Pons (tissue), 1 donor: ENCODE measurements at regions not wholly inside any gene's neighbourhood (a gene's known extent, or its start where the extent isn't known, plus 50 kb on each side); places are given as distances from the start of the nearest gene placed in this dataset.
"Not testable (repeated sequence)": the region's sequence is repeated elsewhere in the genome, so short reads cannot be mapped to it uniquely, and the experiment has no call there.

Experiments used
- DNase-seq: peaks from one replicate; pipeline ENCODE4 v3.0.0-alpha.2; 2016; ENCODE audit warnings: low spot score

DNA sequence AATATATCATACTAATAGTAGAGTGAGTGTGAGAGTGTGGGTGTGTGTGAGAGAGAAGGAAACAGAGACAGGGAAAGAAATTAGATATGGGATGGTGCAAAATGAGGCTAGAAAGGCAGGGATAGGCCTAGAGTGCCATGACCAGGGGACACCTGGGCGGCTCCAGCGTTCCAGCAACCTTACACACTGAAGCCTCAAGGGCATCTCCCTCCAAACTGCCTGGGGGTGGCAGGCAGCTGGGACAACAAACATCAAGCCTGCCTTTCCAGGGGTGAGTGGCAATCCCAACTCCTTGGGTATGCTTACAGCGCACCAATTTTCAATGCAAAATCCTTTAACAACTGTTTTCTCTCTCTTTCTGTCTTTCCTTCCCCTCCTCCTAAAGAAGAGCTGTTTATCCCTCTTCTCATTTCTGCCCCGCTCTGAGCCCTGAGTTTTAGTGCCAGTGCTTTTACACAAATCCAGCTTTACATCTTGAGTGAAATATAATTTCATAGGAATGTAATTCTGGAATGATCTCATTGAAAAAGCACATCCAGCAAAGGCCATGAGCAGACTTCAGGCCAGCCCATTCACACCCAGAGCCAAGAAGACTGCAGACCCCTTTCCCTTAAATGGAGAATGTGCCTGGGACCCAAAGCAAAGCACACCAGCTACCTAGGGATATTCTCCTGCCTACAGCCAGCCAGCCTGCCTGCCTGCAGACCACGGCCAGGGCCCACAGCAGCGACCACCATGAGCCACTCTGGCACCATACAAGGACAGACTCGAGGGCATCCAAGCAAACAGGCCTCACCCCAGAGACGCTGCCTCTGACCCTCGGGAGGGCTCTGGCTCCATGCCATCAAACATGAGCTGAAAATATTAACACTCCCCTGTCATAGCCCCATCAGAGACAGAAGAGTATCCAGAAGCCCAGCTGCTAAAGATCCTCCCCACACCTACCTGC lies 90.3 kb downstream of the RPL27A start:
- no peak for DNase-seq

- DNase-seq = no peak
Measured at GRCh38 chr11:8773916-8774539, 91.4 kb downstream of the RPL27A start.

DNA sequence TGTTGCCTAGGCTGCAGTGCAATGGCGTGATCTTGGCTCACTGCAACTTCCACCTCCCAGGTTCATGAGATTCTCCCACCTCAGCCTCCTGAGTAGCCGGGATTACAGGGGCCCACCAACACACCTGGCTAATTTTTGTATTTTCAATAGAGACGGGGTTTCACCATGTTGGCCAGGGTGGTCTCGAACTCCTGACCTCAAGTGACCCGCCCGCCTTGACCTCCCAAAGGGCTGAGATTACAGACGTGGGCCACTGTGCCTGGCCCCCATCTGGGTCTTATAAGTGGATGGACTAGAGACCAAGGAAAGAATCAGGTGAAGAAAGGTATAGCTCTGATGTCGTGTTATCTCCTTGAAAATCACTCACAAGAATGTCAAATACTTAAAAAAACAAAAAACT lies 92.3 kb downstream of the RPL27A start:
- DNase-seq = not testable (repeated sequence)

- no peak for DNase-seq
Measured at GRCh38 chr11:8775332-8775731, 92.7 kb downstream of the RPL27A start.

DNA sequence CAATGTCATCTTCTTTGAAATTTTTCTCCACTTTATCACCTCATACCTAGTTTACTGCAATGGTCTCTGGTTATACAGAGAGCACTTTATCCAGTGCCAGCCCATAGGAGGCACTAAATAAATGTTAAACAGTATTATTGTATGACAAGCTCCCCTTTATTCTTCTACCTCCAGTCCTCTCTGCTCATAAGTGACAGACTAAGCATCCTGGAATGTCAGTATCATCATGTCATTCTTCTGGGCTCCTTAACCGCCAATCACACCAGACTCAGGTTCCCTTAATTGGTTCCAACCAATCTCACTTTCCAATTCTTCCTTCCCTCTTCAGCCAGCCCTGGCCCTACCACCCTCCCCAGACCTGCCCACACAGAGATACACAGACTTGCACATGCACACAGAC lies 93.1 kb downstream of the RPL27A start:
- no peak for DNase-seq

GRCh38 chr11:8776209-8776608 lies 93.6 kb downstream of the RPL27A start:
- DNase-seq = no peak

DNA sequence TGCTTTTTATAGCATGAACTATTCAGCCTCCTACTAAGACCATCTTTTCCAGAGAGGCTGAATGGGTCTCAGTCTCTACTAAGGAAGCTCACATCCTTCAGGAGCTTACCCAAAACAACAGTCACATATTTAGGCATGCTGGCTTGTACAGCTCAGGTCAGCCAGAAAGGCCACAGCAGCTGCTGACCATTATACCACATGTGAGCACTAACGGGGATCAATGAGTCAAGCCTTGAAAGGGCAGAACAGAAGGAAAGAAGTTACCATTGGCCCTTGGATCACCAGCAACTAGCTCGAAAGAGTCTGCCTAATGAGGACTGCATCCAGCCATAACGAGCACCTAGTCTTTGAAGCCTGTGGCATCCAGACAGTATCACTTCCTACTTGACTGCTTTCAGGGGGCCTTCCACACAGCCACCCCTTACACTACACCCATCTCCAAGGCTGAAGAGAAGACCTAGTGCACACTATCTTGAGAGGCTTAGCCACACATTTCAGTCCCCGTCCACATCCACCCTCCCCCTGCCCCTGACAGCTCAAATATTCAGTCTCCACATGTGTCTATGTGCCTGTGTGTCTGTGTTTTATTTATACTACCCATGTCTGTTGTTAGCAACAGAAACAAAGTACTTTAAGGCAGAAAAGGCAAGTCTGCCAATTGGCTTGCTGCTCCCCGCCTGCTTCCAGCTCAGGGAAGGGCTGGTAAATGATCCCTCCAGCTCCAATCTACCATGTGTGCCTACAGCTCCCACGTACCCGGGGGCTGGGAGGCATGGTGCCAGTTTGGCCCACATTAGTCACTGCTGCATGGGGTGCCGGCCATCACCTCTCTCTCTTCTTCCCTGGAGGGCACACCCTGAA lies 95.5 kb downstream of the RPL27A start:
- no peak for DNase-seq

DNA sequence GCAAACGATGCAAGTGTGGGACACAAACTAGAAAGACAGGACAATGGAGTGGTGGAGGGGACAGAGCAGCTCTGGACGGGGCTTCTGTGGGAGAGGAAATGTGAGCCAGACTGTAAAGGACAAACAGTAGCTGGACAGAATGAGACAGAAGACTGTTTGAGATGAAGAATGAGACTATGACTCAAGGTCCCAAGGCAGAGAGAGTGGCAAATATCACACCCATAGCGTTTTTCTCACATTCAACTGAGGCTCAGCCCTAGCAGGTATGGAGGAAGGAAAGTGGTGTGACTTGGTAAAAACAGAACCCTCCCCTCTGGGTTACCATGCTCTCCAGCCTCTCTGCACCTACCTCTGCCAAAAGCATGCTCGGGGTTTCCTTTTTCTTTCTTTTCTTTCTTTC lies 96.5 kb downstream of the RPL27A start:
- no peak for DNase-seq

DNA sequence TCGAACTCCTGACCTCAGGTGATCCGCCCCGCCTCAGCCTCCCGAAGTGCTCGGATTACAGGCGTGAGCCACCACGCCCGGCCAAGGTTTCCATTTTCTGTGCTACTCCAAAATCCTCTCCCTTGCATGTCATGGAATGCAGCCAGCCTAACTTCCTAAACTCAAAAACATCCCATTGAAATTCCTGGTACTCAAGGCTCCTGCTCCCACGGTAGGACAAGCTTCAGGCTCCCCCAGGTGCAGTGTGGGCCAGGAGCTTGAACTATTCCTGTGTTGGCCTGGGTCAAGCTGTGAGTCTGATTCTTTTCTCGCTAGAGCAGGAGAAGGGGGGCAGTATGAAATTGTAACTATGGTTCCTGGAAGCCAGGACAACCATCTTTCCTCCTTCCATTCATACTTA lies 97.1 kb downstream of the RPL27A start:
- no peak for DNase-seq

- DNase-seq = no peak
Measured at GRCh38 chr11:8784954-8785353, 102.4 kb downstream of the RPL27A start.

GRCh38 chr11:8785457-8785856 lies 102.9 kb downstream of the RPL27A start:
- no peak for DNase-seq

GRCh38 chr11:8785998-8786397 lies 103.4 kb downstream of the RPL27A start:
- DNase-seq = no peak

GRCh38 chr11:8786933-8787332 lies 104.3 kb downstream of the RPL27A start:
- DNase-seq = no peak

DNA sequence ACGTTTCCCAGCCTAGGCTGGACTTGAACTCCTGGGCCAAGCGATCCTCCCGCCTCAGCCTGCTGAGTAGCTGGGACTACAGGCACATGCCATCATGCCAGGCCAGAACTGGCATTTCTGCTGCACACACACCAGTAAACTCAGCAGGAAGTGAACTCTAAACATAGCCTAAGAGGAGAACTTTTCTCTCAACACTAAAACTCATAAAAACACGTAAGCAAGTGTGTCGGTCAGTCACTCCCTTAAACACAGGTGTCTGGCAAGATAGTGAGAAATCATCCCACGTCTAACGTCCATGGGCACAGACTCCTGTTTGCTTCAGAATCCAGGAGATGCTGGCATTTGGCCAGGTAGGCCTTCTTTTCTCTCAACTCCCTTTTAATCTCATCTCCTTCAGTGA lies 104.8 kb downstream of the RPL27A start:
- DNase-seq = no peak

- DNase-seq = no peak
Measured at GRCh38 chr11:8788616-8789015, 106.0 kb downstream of the RPL27A start.

DNA sequence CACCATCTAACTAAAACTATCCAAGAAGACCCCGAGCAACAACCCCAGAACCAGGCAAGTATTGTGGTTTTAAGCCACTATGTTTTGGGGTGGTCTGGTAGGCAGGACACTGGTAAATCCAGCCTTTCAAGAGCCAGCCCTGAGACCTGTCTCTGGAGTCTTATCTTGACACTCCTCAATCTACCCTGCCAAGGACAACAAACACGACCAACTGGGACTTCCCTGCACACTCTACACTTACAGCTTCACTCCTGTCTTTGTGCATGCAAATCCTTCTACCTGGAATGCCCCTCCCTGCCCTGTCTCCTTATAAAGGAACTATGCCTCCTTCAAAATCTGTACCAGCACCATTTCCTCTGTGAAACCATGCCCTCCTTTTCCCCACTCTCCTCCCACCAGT lies 107.3 kb downstream of the RPL27A start:
- no peak for DNase-seq

GRCh38 chr11:8790968-8791367 lies 108.4 kb downstream of the RPL27A start:
- no peak for DNase-seq

DNA sequence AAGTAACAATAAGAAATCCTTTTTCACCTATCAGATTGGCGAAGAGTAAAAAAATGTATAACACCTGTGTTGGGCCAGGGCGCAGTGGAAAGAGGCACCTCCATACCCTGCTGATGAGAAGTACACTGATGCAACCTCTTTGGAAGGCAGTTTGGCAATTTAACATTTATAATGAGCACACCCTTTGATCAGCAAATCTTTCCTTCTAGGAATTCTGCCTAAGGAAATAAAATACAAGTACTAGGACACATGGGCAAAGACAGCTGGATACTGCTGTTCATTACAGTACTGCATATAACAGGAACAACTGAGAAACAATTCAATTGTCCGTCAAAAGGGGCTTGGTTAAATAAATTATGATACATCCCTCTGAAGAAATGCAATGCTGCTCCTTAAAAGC lies 110.1 kb downstream of the RPL27A start:
- DNase-seq = no peak

- DNase-seq = no peak
Measured at GRCh38 chr11:8793114-8793777, 110.7 kb downstream of the RPL27A start.

DNA sequence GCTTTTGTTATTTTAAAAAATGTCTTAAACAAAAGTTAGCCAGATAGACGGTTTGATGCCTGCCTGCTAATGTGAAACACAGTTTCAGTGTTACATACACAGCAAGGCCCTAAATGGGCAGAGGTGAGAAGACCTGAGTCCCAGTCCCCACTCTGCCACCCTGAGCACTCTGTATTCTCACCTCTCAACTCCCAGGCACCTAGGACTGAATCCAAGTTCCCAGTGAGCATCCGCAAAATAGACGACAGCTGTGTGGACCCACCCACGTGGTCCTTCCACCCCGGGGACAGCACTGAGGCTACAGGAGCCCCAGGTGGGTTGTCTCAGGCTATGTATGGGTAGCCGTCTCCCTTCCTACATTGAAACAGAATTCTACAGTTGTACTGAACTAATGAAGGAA lies 111.5 kb downstream of the RPL27A start:
- no peak for DNase-seq

GRCh38 chr11:8794677-8795103 lies 112.1 kb downstream of the RPL27A start:
- DNase-seq = no peak

- no peak for DNase-seq
Measured at GRCh38 chr11:8796941-8797340, 114.0 kb upstream of the AKIP1 start.
